HG02973 (cell line): ENCODE measurements at regions not wholly inside any gene's neighbourhood (a gene's known extent, or its start where the extent isn't known, plus 50 kb on each side); places are given as distances from the start of the nearest gene placed in this dataset.

ENCODE experiments used
- ATAC-seq: cut with Tn5 transposase; IDR thresholded peaks from one replicate; pipeline ENCODE4 v1.9.1; 2021; ENCODE audit warnings: moderate library complexity; ENCODE audit not compliant: unreplicated experiment

DNA sequence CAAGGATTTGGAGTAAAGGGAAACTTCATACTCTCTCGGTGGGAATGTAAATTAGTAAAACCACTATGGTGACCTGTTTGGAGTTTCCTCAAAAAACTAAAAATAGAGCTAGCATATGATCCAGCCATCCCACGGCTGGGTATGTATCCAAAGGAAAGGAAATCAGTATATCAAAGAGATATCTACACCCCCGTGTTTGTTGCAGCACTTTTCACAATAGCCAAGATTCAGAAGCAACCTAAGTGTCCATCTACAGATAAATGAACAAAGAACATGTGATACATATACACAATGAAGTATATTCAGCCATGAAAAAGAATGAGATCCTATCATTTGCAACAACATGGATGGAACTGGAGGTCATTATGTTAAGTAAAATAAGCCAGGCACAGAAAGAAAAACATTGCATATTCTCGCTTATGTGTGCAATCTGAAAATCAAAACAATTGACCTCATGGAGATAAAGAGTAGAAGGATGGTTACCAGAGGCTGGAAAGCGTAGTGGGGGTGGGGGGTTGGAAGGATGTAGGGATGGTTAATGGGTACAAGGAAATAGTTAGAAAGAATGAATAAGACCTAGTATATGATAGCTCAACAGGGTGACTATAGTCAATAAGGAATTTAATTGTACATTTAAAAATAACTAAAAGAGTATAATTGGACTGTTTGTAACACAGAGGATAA is 468.0 kb downstream of the BCAT1 start:
- no peak for ATAC-seq

DNA sequence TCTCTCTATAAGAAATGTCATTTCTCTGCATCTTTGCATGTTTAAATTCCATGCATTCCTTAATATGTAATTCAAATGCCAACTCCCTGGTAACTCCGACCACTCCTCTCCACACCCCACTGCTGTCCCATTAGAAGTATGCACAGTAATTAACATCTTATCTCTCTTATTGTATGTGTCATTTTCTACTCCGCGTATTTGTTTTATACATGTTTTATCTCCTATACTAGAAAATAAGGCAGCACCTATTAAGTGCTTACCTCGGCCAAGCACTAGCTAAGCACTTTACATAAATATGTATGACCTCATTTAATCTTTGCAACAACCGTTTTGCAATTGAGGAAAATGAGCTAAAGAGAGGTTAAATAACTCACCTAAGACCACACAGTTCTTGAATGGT is 469.8 kb downstream of the BCAT1 start:
- no peak for ATAC-seq

- no peak for ATAC-seq
These were observed 470.6 kb downstream of the BCAT1 start for GRCh38 chr12:24478254-24478653.

DNA sequence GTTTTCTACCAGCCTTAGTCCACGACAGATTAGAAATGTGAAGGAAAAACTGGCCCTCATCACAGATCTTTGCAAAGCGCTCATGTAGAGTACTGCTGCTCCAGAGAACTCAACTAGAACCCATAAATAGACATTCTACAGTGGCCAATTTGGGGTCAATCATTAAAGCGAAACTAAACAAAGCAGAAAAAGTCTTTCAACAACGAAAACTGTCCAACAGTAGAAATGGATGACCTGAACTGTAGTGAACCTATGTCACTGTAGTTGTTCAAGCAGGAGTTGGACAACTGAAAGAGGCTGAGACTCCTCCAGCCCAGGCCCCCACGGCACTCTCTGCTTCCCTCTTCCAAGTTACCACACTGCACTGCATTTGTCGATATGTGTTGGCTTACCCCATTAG is 472.6 kb downstream of the BCAT1 start:
- ATAC-seq: no peak

- no peak for ATAC-seq
These were observed 473.6 kb downstream of the BCAT1 start for GRCh38 chr12:24475337-24475736.

DNA sequence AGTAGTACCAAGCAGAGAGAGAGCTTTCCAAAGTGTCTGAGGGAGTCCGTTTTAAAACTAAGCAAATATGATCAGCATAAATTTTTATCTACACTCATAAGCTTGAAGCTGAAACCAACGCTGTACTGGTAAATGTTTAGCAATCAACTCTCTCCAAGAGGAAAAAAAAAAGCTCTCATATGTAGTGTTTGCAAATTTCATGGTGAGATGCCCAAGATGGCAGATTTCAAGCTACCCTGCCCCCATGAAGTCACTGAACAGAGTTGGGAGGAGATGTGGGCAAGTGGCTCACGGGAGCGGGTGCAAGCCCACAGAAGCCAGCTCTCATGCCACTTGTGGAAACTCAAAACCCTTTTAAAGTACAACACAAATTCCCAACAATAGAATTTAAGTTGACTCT is 475.8 kb downstream of the BCAT1 start:
- no peak for ATAC-seq

DNA sequence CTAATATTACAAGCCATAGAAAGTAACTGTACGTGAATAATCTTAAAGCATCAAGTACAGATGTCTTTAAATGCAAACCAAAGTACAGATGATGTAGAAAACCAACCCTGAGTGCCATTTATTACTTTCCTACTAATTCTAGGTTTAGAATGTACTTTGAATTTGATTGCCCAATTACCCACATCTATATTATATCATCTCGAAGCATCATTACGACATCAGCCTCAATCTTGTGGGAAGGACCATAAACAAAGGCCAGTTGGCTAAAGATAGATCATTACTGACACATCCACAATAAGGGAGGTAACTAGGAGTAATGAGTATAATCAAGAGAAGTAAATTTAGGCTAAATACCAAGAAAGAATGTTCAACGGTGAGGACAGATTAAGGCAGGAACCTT is 478.9 kb downstream of the BCAT1 start:
- no peak for ATAC-seq

DNA sequence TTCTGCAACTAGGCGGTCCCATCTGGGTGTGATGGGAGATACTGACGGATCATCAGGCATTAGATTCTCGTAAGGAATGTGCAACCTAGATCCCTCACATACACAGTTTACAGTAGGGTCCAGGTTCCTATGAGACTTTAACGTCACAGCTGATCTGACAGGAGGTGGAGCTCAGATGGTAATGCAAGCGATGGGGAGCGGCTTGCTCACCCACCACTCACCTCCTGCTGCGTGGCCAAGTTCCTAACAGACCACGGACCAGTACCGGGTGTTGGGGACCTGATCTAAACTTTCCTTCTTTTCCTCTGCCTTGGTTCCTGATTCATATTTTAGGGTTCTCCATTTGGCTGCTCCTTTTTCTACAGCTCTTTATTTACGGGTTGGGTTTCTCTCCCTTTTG is 479.8 kb downstream of the BCAT1 start:
- ATAC-seq: no peak

GRCh38 chr12:24467226-24467625 is 481.7 kb downstream of the BCAT1 start:
- ATAC-seq: no peak

- no peak for ATAC-seq
These were observed 485.5 kb downstream of the BCAT1 start for GRCh38 chr12:24463375-24463774.

DNA sequence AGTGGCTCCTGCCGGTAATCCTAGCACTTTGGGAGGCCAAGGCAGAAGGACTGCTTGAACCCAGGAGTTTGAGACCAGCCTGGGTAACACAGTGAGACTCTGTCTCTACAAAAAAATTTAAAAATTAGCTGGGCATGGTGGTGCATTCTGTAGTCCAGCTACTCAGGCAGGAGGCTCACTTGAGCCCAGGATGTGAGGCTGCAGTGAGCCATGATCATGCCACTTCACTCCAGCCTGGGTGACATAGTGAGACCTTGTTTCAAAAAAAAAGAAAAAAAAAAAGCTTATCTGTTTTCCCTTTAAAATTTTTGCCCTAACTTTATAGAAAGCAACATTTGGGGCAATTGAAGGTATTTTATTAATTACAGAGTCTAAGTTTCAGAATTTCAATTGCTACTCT is 486.0 kb downstream of the BCAT1 start:
- no peak for ATAC-seq

DNA sequence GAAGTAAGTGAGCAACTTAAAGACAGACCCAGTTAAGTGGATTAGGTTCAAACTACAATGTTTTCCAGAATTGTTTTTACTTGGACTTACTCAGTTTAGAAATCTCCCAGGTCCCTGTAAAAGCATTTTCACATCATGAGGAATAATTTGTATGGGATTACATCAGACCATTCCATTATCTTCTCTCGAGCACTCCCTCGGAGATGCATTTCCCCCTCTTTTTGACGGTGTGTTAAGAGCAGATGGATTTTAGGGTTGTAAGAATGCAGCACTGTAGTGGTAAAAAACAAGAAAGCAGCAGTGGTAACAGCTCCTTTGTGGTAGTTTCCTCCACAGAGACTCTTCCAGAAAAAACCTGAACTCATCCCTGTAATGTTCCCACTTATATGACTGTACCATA is 488.4 kb downstream of the BCAT1 start:
- no peak for ATAC-seq

GRCh38 chr12:24460099-24460498 is 488.8 kb downstream of the BCAT1 start:
- no peak for ATAC-seq

- ATAC-seq: no peak
These were observed 493.1 kb downstream of the BCAT1 start for GRCh38 chr12:24455811-24456210.

DNA sequence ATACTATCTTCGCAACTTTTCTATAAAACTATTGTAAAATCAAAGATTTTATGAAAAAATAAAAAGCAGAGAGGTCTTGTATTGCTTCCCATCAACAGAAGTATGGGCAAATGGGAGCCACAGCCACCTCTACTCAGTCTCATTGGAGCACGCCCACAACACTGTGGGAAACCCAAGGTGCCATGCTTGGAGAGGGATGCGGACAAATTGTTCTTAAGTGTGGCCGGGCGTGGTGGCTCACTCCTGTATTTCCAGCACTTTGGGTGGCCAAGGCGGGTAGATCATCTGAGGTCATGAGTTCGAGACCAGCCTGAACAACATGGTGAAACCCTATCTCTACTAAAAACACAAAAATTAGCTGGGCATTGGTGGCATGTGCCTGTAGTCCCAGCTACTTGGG is 498.2 kb upstream of the SOX5 start:
- no peak for ATAC-seq

DNA sequence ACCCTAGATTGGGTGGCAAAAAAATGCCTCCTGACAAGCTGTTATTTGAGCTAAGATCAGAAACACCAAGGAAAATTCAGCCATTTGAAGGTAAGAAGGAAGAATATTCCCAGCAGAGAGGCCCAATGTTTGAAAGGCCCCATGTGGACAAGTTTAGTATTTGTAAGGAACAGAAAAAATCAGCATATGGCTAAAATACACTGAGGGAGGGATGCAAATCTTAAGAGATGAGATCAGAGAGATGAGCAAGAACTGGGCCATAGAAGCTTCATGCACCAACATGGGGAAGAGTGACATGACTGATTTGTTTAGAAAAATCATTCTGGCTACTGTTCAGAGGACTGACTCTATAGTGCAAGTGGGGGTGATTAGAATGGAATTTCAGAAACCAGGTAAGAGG is 496.8 kb upstream of the SOX5 start:
- no peak for ATAC-seq

DNA sequence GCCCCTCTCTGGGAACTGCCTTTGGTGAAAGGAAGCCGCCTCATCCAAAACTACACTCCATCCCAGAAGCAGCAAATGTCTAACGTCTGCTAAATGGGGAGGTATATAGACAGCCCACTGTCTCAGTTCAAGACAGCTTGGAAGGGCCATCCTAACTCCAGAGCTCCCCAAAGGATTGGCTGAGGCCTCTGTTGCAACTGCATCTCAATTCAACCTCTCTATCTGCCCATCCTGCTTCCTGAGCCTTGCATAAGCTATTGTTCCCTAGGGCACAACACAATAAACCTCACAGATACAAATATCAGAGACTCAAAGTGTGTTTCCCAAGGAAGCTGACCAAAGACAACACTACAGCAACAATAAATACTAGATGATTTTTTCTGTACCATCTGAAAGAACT is 495.2 kb upstream of the SOX5 start:
- no peak for ATAC-seq

DNA sequence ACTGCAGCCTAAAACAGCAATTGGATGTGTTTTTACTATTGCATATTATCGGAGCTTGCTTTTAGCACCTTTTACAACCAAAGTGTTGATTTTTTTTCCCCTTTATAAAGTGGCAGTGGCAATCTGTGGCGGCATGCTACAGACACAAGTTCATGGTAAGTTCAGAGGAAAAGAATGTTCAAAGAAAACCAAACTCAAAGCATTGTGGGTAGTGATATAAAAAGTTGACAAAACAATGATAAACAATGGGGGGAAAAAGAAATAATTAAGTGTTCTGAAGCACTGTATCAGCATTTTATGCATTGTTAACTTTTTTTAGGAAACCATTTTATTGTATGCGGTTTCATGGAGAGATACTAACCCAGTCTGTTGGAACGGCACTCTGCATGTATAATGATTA is 492.0 kb upstream of the SOX5 start:
- no peak for ATAC-seq

GRCh38 chr12:24436667-24437066 is 487.2 kb upstream of the SOX5 start:
- no peak for ATAC-seq

DNA sequence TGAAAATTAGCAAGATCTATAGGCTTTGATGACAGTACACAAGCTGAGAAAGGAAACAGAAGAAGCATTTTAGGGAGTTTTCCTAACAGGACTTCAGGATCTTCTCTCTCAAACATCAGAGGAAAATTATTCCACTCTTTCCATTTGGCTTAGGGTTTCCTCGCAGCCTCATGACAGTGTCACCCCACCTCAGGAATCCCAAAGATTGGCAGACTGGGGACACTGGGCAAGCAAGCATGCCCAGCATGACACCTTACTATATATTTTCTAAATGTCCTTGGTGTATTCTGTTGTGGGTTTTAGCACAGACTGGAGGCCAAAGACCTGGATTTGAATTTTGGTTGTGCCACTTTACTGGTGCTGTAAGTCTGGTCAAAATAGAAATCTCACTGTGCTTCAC is 482.4 kb upstream of the SOX5 start:
- ATAC-seq: no peak

- no peak for ATAC-seq
These were observed 478.3 kb upstream of the SOX5 start for GRCh38 chr12:24427776-24428175.

GRCh38 chr12:24425601-24425970 is 476.1 kb upstream of the SOX5 start:
- ATAC-seq: no peak

DNA sequence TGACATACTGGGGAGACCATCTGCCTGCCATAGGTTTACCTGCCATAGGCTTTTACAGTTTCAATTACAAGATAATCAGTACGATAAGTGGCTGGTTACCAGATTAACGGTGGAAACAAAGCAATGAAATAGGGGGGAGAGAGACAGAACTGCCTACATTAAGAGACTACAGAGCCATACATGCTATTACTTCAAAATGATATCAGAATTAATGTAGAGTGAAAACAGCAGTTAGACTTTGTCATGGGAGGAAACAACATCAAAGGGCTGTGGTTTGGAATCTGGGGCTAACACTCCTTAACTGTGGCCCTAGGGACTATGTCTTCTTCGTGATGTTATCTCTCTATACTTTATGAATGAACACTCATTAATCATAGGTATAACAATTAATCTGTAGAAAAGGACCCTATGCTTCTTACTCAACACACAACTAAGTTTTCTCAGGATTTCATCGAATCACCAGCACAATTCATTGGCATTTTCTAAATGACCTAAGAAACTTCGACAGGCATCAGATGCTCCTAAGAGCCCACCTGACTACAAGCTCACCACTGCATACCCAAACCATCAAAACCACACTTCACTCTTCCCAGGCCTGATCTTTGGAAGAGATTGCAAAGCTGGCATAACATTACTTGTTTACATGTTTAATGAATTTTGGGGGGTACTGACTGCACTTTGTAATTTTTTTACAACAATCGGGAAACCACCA is 475.6 kb upstream of the SOX5 start:
- ATAC-seq: no peak
